22Rv1 (cell line): ENCODE measurements at regions not wholly inside any gene's neighbourhood (a gene's known extent, or its start where the extent isn't known, plus 50 kb on each side); places are given as distances from the start of the nearest gene placed in this dataset.

Experiments used
- CTCF ChIP-seq: fragments of 450-650 bp; IDR thresholded peaks from 2 replicates; pipeline ENCODE4 v1.5.1; 2017; ENCODE audit warnings: mild to moderate bottlenecking
- ZFX ChIP-seq: fragments of 450-650 bp; IDR thresholded peaks from 2 replicates; pipeline ENCODE4 v1.6.1; 2017; ENCODE audit warnings: antibody characterized with exemption, borderline replicate concordance

- TF ChIP-seq CTCF (no peak), ZFX (no peak)
Measured at GRCh38 chr18:42640160-42640559, 475.3 kb downstream of the RIT2 start.
